Upper lobe of right lung (tissue), 1 donor: ENCODE measurements at regions not wholly inside any gene's neighbourhood (a gene's known extent, or its start where the extent isn't known, plus 50 kb on each side); places are given as distances from the start of the nearest gene placed in this dataset.

Source experiments
- ATAC-seq: fragments of 200-7000 bp; cut with Tn5 transposase; one replicate; pipeline ENCODE4 v1.9.1; 2020; ENCODE audit warnings: mild to moderate bottlenecking, moderate library complexity
- DNase-seq: peaks from one replicate; pipeline ENCODE4 v3.0.0-alpha.2; 2020
- H3K27ac ChIP-seq: fragments of 200-600 bp; one replicate; pipeline ENCODE4 v1.8.0; 2022
- H3K27me3 ChIP-seq: fragments of 200-600 bp; one replicate; pipeline ENCODE4 v1.8.0; 2022; ENCODE audit warnings: mild to moderate bottlenecking
- H3K36me3 ChIP-seq: fragments of 200-600 bp; one replicate; pipeline ENCODE4 v1.8.0; 2022
- H3K4me1 ChIP-seq: fragments of 200-600 bp; one replicate; pipeline ENCODE4 v1.8.0; 2022
- H3K4me3 ChIP-seq: fragments of 200-600 bp; one replicate; pipeline ENCODE4 v1.8.0; 2022; ENCODE audit warnings: mild to moderate bottlenecking
- H3K9me3 ChIP-seq: fragments of 200-600 bp; one replicate; pipeline ENCODE4 v1.8.0; 2022
- CTCF ChIP-seq: fragments of 200-600 bp; IDR thresholded peaks from one replicate; pipeline ENCODE4 v1.8.0; 2022; ENCODE audit warnings: antibody characterized with exemption
- intact Hi-C: fragments of 100-400 bp; cut with DNase I; formaldehyde crosslinking; loops from one replicate; pipeline ENCODE4 v1.11.0; 2022
- donor health status: DM: no; HTN: yes; CAD: no; lungs with severe emphysema.

DNA sequence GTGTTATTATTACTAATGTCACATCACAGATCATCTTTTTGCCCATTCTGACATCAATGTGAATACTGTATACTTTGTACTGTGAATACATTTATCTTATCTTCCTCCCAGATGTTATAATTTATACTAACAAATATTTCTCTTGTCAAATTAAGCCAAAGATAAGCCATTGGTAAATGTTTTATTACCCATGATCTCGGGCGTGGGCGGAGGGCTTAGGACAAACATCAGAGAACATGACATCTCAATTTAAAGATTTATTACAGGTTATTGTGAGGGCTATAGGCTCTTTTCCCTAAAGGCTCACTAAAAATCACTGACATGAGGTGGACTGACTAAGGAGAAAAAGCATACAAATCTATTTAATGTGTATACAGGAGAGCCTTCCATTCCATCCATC, 58.2 kb upstream of the DGKB start:
- no peak for TF ChIP-seq CTCF
- Histone ChIP-seq H3K4me1 (no peaks in the 10 kb centered on the region), H3K27ac (no peak overlapping the region), H3K27me3 (no peaks in the 10 kb centered on the region), H3K9me3 (no peaks in the 10 kb centered on the region), H3K4me3 (no peak overlapping the region), H3K36me3 (no peaks in the 10 kb centered on the region)
- DNase-seq (no peak), ATAC-seq (no peak)
- intact Hi-C loops: no loop called here

GRCh38 chr7:14959339-14959738, 56.8 kb upstream of the DGKB start:
- ATAC-seq (no peak), DNase-seq (no peak)
- Histone ChIP-seq H3K36me3 (no peaks in the 10 kb centered on the region), H3K9me3 (no peaks in the 10 kb centered on the region), H3K4me1 (no peaks in the 10 kb centered on the region), H3K4me3 (no peak overlapping the region), H3K27me3 (no peaks in the 10 kb centered on the region), H3K27ac (no peak overlapping the region)
- no peak for TF ChIP-seq CTCF
- intact Hi-C loops: no loop called here

- no peak for TF ChIP-seq CTCF
- Histone ChIP-seq H3K4me3 (no peak overlapping the region), H3K27ac (no peak overlapping the region), H3K4me1 (no peaks in the 10 kb centered on the region), H3K36me3 (no peaks in the 10 kb centered on the region), H3K9me3 (no peaks in the 10 kb centered on the region), H3K27me3 (no peaks in the 10 kb centered on the region)
- ATAC-seq (no peak), DNase-seq (no peak)
- intact Hi-C loops: no loop called here
Measured at GRCh38 chr7:14954035-14954434, 51.5 kb upstream of the DGKB start.
